RWPE1 (cell line): ENCODE measurements at regions not wholly inside any gene's neighbourhood (a gene's known extent, or its start where the extent isn't known, plus 50 kb on each side); places are given as distances from the start of the nearest gene placed in this dataset.
A peak's percentile ranks its signal among the peaks of the same experiment; 100 is the strongest.

Source experiments
- CTCF ChIA-PET: fragments of 350-600 bp; sonication (Branson Sonifier 250); formaldehyde crosslinking; extraction: SDS; loops from one replicate; lab custom pipeline; 2021; lab: Yijun Ruan, JAX
- POLR2A ChIA-PET: fragments of 400-600 bp; formaldehyde crosslinking; extraction: SDS; loops from one replicate; lab custom pipeline; 2020; ENCODE audit warnings: antibody characterized with exemption; ENCODE audit not compliant: low non-redundant PET; lab: Yijun Ruan, JAX
- DNase-seq: peaks from one replicate; pipeline ENCODE4 v3.0.0; 2012; ENCODE audit warnings: low spot score
- H3K27ac ChIP-seq: fragments of 450-650 bp; 2 replicates; pipeline ENCODE4 v1.5.1; 2017
- TF ChIP-seq, protein P1 (sequence below): fragments of 450-650 bp; conservative IDR thresholded peaks from 2 replicates; pipeline ENCODE4 v1.5.1; 2017; ENCODE audit warnings: low read depth, mild to moderate bottlenecking

DNA sequence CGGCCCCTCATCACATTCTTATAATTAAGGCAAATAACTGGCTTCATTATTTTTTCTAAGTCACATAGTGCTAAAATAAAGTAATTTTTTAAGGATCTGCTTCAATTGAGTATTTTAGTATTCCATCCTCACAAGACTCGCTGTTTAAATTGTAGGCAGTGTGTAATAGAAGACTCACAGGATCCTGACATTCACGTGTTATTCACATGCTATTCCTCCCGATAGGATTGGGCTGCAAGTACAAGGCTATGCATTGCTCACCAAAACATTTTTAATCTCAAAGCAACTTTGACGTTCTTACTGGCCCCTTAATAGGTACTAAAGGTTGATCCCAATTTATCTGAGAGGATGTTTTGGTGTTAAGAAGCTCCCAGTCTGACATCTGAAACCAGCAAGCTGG lies 127.6 kb upstream of the L3MBTL4 start:
- POLR2A ChIA-PET = no interaction called here
- no peak for DNase-seq
- CTCF ChIA-PET = no interaction called here
- no peak overlapping the region for H3K27ac ChIP-seq
- TF ChIP-seq, protein P1, sequence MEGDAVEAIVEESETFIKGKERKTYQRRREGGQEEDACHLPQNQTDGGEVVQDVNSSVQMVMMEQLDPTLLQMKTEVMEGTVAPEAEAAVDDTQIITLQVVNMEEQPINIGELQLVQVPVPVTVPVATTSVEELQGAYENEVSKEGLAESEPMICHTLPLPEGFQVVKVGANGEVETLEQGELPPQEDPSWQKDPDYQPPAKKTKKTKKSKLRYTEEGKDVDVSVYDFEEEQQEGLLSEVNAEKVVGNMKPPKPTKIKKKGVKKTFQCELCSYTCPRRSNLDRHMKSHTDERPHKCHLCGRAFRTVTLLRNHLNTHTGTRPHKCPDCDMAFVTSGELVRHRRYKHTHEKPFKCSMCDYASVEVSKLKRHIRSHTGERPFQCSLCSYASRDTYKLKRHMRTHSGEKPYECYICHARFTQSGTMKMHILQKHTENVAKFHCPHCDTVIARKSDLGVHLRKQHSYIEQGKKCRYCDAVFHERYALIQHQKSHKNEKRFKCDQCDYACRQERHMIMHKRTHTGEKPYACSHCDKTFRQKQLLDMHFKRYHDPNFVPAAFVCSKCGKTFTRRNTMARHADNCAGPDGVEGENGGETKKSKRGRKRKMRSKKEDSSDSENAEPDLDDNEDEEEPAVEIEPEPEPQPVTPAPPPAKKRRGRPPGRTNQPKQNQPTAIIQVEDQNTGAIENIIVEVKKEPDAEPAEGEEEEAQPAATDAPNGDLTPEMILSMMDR = no peak

DNA sequence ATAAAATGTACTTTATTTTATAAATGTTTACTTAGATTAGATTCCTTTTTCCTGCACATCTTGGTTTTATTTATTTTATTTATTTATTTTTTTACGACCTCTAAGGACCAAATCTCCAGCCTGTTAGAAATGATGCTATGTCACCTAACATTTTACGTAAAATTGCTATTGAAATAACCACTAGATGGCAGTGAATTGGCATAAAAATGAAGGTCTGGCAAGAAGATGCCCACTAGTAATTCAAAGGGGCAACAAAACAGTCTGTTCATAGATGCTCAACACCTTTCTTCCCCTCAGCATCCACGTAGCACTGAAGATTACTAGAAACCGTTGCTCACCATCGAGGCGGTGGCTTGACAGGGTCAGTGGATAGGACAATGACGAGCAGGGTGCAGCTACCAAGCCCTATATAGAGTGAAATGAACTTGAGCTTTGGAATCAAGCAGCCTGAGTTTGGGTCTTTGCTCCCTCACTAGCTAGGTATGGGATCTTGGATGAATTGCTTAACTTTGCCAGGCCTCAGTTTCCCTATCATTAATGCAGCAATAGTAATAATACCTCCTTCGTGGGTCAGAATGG lies 128.7 kb upstream of the L3MBTL4 start:
- H3K27ac ChIP-seq = no peak overlapping the region
- TF ChIP-seq, protein P1 = peak; percentile 45
- peak; percentile 24 for DNase-seq
- ChIA-PET CTCF (interaction anchor here (0.6 to 1.4 kb wide), 2 partner anchors 343 to 344 kb away, joined by 3 to 4 read pairs; no protein-coding TSS in a partner anchor), POLR2A (no interaction called here)

DNA sequence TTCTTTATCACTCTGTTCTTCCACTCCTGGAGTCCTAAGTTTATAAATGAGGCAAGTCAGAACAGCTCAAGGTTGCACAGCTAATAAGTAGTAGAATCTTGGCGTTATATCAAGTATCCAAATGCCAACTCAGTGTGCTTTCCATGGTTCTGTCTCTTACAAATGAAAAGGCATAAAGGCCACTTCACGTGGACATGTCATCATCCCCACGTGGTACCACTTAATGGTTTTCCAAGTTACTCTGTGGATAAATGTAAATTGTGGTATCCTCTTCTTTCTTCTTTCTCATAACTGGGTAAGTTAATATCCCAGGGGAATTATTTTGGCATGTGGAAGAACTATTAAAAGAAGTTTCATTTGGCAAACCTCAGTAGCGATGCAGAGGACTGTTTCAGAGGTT lies 131.5 kb upstream of the L3MBTL4 start:
- TF ChIP-seq, protein P1 = no peak
- no peak for DNase-seq
- H3K27ac ChIP-seq = no peak overlapping the region
- POLR2A ChIA-PET = no interaction called here
- CTCF ChIA-PET = interaction anchor here (0.5 kb wide), 1 partner anchor 25 kb away, joined by 3 read pairs; no protein-coding TSS in a partner anchor

DNA sequence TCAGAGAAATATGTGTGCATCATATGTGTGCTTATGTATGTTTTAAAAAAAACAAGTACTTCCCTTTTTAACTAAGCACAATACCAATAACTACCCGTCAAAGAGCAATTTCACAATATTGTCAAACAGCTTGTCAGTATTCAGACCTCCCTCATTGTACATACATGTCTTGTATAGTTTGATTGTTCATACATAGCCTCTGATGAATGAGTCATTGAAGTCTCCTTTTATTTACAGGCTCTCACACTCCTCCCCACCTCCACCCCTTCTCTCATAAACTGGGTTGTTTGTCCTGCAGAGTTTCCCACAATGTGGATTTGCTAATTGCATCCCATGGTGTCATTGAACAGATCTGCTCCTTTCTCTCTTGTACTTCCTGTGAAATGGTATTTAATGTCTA lies 132.8 kb upstream of the L3MBTL4 start:
- H3K27ac ChIP-seq = no peak overlapping the region
- no peak for DNase-seq
- ChIA-PET POLR2A (no interaction called here), CTCF (no interaction called here)
- TF ChIP-seq, protein P1 = no peak

DNA sequence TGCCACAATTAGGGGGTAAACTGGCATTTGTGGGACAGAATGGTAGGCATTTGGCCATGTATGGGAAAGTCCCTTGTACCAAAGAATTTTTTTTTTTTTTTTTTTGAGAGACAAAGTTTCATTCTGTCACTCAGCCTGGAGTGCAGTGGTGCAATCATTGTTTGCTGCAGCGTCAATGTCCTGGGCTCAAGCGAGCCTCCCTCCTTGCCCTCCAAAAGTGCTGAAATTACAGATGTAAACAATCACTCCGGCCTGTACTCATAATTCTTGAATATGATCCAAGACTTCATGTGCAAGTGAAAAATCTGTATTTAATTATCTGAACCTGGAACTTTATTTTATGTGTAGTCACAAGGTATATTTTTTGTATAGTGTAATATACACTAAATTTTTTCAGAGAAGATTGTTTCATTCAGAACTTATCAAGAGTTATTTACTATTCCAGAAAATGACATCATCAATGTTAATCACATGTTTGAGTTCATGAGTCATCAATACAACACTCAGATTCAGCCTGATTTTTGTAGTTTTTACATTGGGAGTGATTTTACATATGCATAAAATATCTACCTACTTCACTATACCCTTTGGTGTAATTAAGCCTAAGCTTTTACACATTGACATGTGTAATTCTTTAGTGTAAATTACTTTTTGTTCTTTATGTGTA lies 138.7 kb upstream of the L3MBTL4 start:
- ChIA-PET CTCF (interaction anchor here (0.8 kb wide), 1 partner anchor 176 kb away, joined by 5 read pairs; the partner anchor contains the start of gene ARHGAP28), POLR2A (no interaction called here)
- TF ChIP-seq, protein P1 = no peak
- no peak overlapping the region for H3K27ac ChIP-seq
- DNase-seq = no peak

GRCh38 chr18:6557057-6557769 lies 142.5 kb upstream of the L3MBTL4 start:
- no peak overlapping the region for H3K27ac ChIP-seq
- ChIA-PET CTCF (no interaction called here), POLR2A (no interaction called here)
- DNase-seq = no peak
- TF ChIP-seq, protein P1 = no peak
